GM19452 (cell line): ENCODE measurements at regions not wholly inside any gene's neighbourhood (a gene's known extent, or its start where the extent isn't known, plus 50 kb on each side); places are given as distances from the start of the nearest gene placed in this dataset.

ENCODE experiments used
- ATAC-seq: cut with Tn5 transposase; IDR thresholded peaks from one replicate; pipeline ENCODE4 v1.9.1; 2021; ENCODE audit not compliant: unreplicated experiment

- no peak for ATAC-seq
These were observed 512.2 kb downstream of the LMO7 start for GRCh38 chr13:76148374-76148773.

GRCh38 chr13:76132532-76132931 lies 496.4 kb downstream of the LMO7 start:
- ATAC-seq, result no peak

GRCh38 chr13:76131551-76131950 lies 495.4 kb downstream of the LMO7 start:
- ATAC-seq, result no peak

GRCh38 chr13:76129305-76130000 lies 493.3 kb downstream of the LMO7 start:
- no peak for ATAC-seq

GRCh38 chr13:76127922-76128321 lies 491.8 kb downstream of the LMO7 start:
- ATAC-seq, result no peak

- ATAC-seq, result no peak
These were observed 487.4 kb downstream of the LMO7 start for GRCh38 chr13:76123548-76123947.

GRCh38 chr13:76116751-76117360 lies 480.7 kb downstream of the LMO7 start:
- no peak for ATAC-seq

- no peak for ATAC-seq
These were observed 470.6 kb downstream of the LMO7 start for GRCh38 chr13:76106763-76107162.

- no peak for ATAC-seq
These were observed 458.5 kb downstream of the LMO7 start for GRCh38 chr13:76094645-76095044.

GRCh38 chr13:76091076-76091475 lies 454.9 kb downstream of the LMO7 start:
- ATAC-seq, result no peak

- no peak for ATAC-seq
These were observed 450.6 kb downstream of the LMO7 start for GRCh38 chr13:76086729-76087128.

- ATAC-seq, result no peak
These were observed 431.7 kb downstream of the LMO7 start for GRCh38 chr13:76067850-76068249.

- no peak for ATAC-seq
These were observed 417.1 kb downstream of the LMO7 start for GRCh38 chr13:76053181-76053580.

GRCh38 chr13:76049376-76049746 lies 413.2 kb downstream of the LMO7 start:
- no peak for ATAC-seq

- no peak for ATAC-seq
These were observed 412.7 kb downstream of the LMO7 start for GRCh38 chr13:76048675-76049375.

GRCh38 chr13:76048131-76048530 lies 412.0 kb downstream of the LMO7 start:
- ATAC-seq, result no peak

GRCh38 chr13:76043874-76044273 lies 407.7 kb downstream of the LMO7 start:
- ATAC-seq, result no peak

GRCh38 chr13:76038920-76039716 lies 403.0 kb downstream of the LMO7 start:
- no peak for ATAC-seq

GRCh38 chr13:76036176-76036575 lies 400.0 kb downstream of the LMO7 start:
- no peak for ATAC-seq

GRCh38 chr13:76035711-76036110 lies 399.6 kb downstream of the LMO7 start:
- ATAC-seq, result no peak

- ATAC-seq, result no peak
These were observed 393.6 kb downstream of the LMO7 start for GRCh38 chr13:76029706-76030105.

GRCh38 chr13:76029088-76029487 lies 393.0 kb downstream of the LMO7 start:
- ATAC-seq, result no peak
